IMR-90 (cell line): ENCODE measurements at regions not wholly inside any gene's neighbourhood (a gene's known extent, or its start where the extent isn't known, plus 50 kb on each side); places are given as distances from the start of the nearest gene placed in this dataset.
"Not testable (repeated sequence)": the region's sequence is repeated elsewhere in the genome, so short reads cannot be mapped to it uniquely, and the experiment has no call there.

Experiments used
- ATAC-seq: fragments of 200-7000 bp; cut with Tn5 transposase; 2 replicates; pipeline ENCODE4 v1.9.1; 2020; ENCODE audit warnings: low read depth, mild to moderate bottlenecking, moderate library complexity
- BruUV-seq: library from RNA; stranded (reverse); fragments of 400-500 nt; replicated peaks from 2 replicates; lab custom pipeline; 2021; lab: Mats Ljungman, UMichigan
- CTCF ChIA-PET: fragments of 300-600 bp; formaldehyde crosslinking; extraction: SDS; loops from one replicate; lab custom pipeline; 2021; ENCODE audit warnings: antibody characterized with exemption; lab: Yijun Ruan, JAX
- POLR2A ChIA-PET: fragments of 300-600 bp; sonication (Branson Sonifier 250); formaldehyde crosslinking; loops from one replicate; lab custom pipeline; 2022; ENCODE audit warnings: antibody characterized with exemption; ENCODE audit not compliant: unreplicated experiment; lab: Charles Lee
- DNase-seq: peaks from one replicate; pipeline ENCODE4 v3.0.0; 2013
- H2AFZ ChIP-seq: replicated peaks from 2 replicates; pipeline ENCODE3; 2013; ENCODE audit warnings: low read length, mild to moderate bottlenecking; ENCODE audit not compliant: poor library complexity
- H2AK5ac ChIP-seq: 2 replicates; pipeline ENCODE4 v1.6.1; 2013; ENCODE audit warnings: low read depth, low read length, inconsistent platforms
- H2AK9ac ChIP-seq: replicated peaks from 2 replicates; pipeline ENCODE3; 2013; ENCODE audit warnings: mild to moderate bottlenecking, low read depth, low read length, moderate library complexity; ENCODE audit not compliant: poor library complexity
- H2BK120ac ChIP-seq: 2 replicates; pipeline ENCODE4 v1.6.1; 2013; ENCODE audit warnings: low read depth, low read length, inconsistent platforms
- H2BK15ac ChIP-seq: 3 replicates; pipeline ENCODE4 v1.6.1; 2013; ENCODE audit warnings: low read depth, low read length, inconsistent platforms
- H2BK20ac ChIP-seq: 2 replicates; pipeline ENCODE4 v1.6.1; 2013; ENCODE audit warnings: low read depth, mild to moderate bottlenecking, inconsistent platforms, low read length, moderate library complexity
- H2BK5ac ChIP-seq: 2 replicates; pipeline ENCODE4 v1.6.1; 2013; ENCODE audit warnings: mild to moderate bottlenecking, low read depth, low read length, inconsistent platforms; ENCODE audit not compliant: poor library complexity, severe bottlenecking
- H3K14ac ChIP-seq: replicated peaks from 2 replicates; pipeline ENCODE4 v1.6.1; 2013; ENCODE audit warnings: low read depth, low read length, inconsistent platforms
- H3K18ac ChIP-seq: 2 replicates; pipeline ENCODE4 v1.6.1; 2013; ENCODE audit warnings: low read depth, low read length, control low read depth
- H3K23ac ChIP-seq: 2 replicates; pipeline ENCODE4 v1.6.1; 2013; ENCODE audit warnings: low read depth, low read length, inconsistent platforms
- H3K27ac ChIP-seq: 2 replicates; pipeline ENCODE4 v1.5.1; 2013; ENCODE audit warnings: mild to moderate bottlenecking, control low read depth, low read length; ENCODE audit not compliant: insufficient read depth
- H3K27me3 ChIP-seq: 2 replicates; pipeline ENCODE4 v1.6.1; 2013; ENCODE audit warnings: low read length; ENCODE audit not compliant: control insufficient read depth, insufficient read depth
- H3K36me3 ChIP-seq: 2 replicates; pipeline ENCODE4 v1.6.1; 2013; ENCODE audit warnings: low read length, mixed read lengths; ENCODE audit not compliant: control insufficient read depth, insufficient read depth
- H3K4ac ChIP-seq: 2 replicates; pipeline ENCODE4 v1.6.1; 2013; ENCODE audit warnings: low read depth, low read length, inconsistent platforms
- H3K4me1 ChIP-seq: 2 replicates; pipeline ENCODE4 v1.6.1; 2013; ENCODE audit warnings: low read length, mixed read lengths; ENCODE audit not compliant: control insufficient read depth, insufficient read depth
- H3K4me2 ChIP-seq: 2 replicates; pipeline ENCODE4 v1.6.1; 2013; ENCODE audit warnings: low read depth, mild to moderate bottlenecking, control low read depth, low read length, moderate library complexity
- H3K4me3 ChIP-seq: 2 replicates; pipeline ENCODE4 v1.5.1; 2013; ENCODE audit warnings: low read depth, mild to moderate bottlenecking, control low read depth, low read length, moderate library complexity; ENCODE audit not compliant: insufficient read depth
- H3K56ac ChIP-seq: 2 replicates; pipeline ENCODE4 v1.6.1; 2013; ENCODE audit warnings: low read length, inconsistent platforms; ENCODE audit not compliant: insufficient read depth; ENCODE audit errors: extremely low read depth
- H3K79me1 ChIP-seq, 2 experiments: 2 replicates each; pipeline ENCODE4 v1.6.1; 2013; ENCODE audit warnings: low read length in 2 of 2, inconsistent platforms in 1 of 2, low read depth in 1 of 2
- H3K9ac ChIP-seq: 2 replicates; pipeline ENCODE4 v1.6.1; 2013; ENCODE audit warnings: low read depth, low read length, control low read depth
- H3K9me1 ChIP-seq: 2 replicates; pipeline ENCODE4 v1.6.1; 2013; ENCODE audit warnings: low read length, inconsistent platforms; ENCODE audit not compliant: insufficient read depth
- H3K9me3 ChIP-seq: 2 replicates; pipeline ENCODE4 v1.6.1; 2013; ENCODE audit warnings: low read length; ENCODE audit not compliant: control insufficient read depth, insufficient read depth
- H4K20me1 ChIP-seq: 2 replicates; pipeline ENCODE4 v1.6.1; 2013; ENCODE audit warnings: low read length, inconsistent platforms; ENCODE audit not compliant: insufficient read depth
- H4K5ac ChIP-seq: 2 replicates; pipeline ENCODE4 v1.6.1; 2013; ENCODE audit warnings: mild to moderate bottlenecking, low read depth, low read length, control low read depth
- H4K8ac ChIP-seq, 2 experiments: 2 replicates each; pipeline ENCODE4 v1.6.1; 2013; ENCODE audit warnings: low read depth in 2 of 2, low read length in 2 of 2, control low read depth in 1 of 2, inconsistent platforms in 1 of 2
- H4K91ac ChIP-seq: 2 replicates; pipeline ENCODE4 v1.6.1; 2013; ENCODE audit warnings: low read depth, low read length, inconsistent platforms; ENCODE audit not compliant: insufficient read depth
- WGBS, 2 experiments: methylation state at CpG; one replicate each; pipeline versions ENCODE4 v1.1.5 to v1.1.7; 2013; ENCODE audit warnings: missing lambda C conversion rate in 2 of 2; ENCODE audit not compliant: insufficient read length in 1 of 2; ENCODE audit errors: extremely low coverage in 2 of 2; 5-methylcytosine and 5-hydroxymethylcytosine counted together
- dilution Hi-C: fragments of 300-500 bp; cut with HindIII; formaldehyde crosslinking; loops from one replicate; pipeline ENCODE4 v1.14.3; 2018; ENCODE audit warnings: low sequenced_read_pairs; ENCODE audit not compliant: unreplicated experiment
- in situ Hi-C: fragments of 300-500 bp; cut with MboI; formaldehyde crosslinking; loops from 3 replicates; pipeline ENCODE4 v1.14.3; 2019; ENCODE audit warnings: low sequenced_read_pairs, inconsistent platforms, mixed read lengths
- intact Hi-C: fragments of 100-400 bp; cut with micrococcal nuclease; formaldehyde crosslinking; loops from 2 replicates; pipeline ENCODE4 v1.10.0; 2022

DNA sequence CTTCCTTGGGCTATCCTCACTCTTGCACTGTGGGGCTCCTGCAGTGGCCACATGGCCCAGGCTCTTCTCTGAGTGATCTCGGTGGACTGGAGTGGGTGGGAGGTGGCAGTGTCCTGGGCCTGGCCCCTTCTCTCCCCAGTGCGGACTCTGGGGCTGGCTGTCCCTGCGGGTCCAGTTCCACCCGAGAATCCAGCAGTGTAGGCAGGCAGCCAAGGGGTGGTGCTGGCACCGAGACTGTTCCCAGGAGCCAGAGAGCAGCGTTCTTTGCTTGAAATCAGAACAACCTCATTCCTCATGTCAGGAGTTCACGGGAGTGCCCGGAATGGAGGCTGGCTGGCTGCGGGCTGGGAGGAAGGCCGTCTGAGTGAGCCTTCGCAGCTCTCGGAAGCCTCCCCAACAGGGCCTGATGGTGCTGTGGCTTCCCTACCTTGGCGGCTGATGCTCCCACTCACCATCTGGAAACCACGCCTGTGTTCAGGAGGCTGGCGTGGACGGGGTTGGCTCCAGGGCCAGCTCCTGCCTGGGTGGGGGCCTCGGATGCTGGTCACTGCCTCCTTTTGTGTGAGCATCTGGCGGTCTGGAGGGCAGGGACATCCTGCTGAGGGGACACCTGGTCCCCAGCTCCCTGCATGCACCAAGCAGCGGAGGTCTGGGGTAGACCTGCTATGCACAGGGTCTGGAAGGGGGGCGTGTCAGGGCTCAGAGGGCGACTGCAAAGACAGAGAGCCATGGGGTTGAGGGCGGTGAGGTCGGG, 238.9 kb downstream of the TMEM121 start:
- H3K4me2 ChIP-seq, H3K9me1 ChIP-seq, H3K36me3 ChIP-seq, DNase-seq, in situ Hi-C loops, H3K4me3 ChIP-seq, H4K5ac ChIP-seq, H2BK5ac ChIP-seq, H2BK120ac ChIP-seq, intact Hi-C loops, H2BK15ac ChIP-seq, H3K79me1 ChIP-seq, H3K4ac ChIP-seq, dilution Hi-C loops, H3K14ac ChIP-seq, BruUV-seq, H3K4me1 ChIP-seq, H3K23ac ChIP-seq, H4K8ac ChIP-seq, H4K91ac ChIP-seq, H2BK20ac ChIP-seq, ATAC-seq, H3K9ac ChIP-seq, H3K18ac ChIP-seq, POLR2A ChIA-PET, CTCF ChIA-PET, H3K27ac ChIP-seq, H2AK5ac ChIP-seq, H2AFZ ChIP-seq, H3K27me3 ChIP-seq, H4K20me1 ChIP-seq, H2AK9ac ChIP-seq, H3K56ac ChIP-seq: not testable (repeated sequence)
- H3K9me3 ChIP-seq, result peaks cover 25% of the 10 kb centered on the region
- WGBS, 2 experiments, result 48% methylated on average over 5 of the region's 23 CpGs; no CpG with 5 or more reads in 1 of the 2 experiments
